ENCODE measurements at regions not wholly inside any gene's neighbourhood (a gene's known extent, or its start where the extent isn't known, plus 50 kb on each side); places are given as distances from the start of the nearest gene placed in this dataset.
A peak's percentile ranks its signal among the peaks of the same experiment; 100 is the strongest.

DNA sequence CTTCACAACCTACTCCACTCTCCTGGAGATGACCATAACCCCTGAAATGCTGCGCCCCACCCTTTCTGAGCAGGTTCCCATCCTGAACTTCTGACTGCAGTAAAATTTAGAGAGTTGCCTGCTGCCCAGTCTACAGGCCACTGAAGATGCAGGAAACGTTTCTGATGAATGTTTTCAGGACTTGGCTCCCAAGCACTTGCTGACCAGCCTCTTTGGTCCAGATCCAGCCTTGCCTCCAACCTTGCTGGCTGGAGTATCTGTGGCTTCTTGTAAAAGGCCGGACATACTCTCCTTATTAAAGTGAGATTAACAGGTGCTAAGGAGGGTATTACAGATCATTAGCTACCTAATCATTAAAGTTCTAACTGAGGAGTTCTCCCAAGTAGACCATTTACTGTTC, 70.3 kb upstream of the STXBP6 start:
- Histone ChIP-seq H2BK12ac (ENCODE audit: insufficient read length, low read depth, low read length) (no peak overlapping the region), H2BK20ac (ENCODE audit: low read depth, low read length, poor library complexity, severe bottlenecking) (no peak overlapping the region), H3K23ac (ENCODE audit: insufficient read length, low read depth, low read length) (no peak overlapping the region), H3K27ac (ENCODE audit: insufficient read length, low read depth, low read length) (no peak overlapping the region), H2BK5ac (ENCODE audit: insufficient read length, low read length) (no peak overlapping the region), H3K79me2 (ENCODE audit: insufficient read depth, low read length) (no peaks in the 10 kb centered on the region), H3T11ph (ENCODE audit: low read length) (no peak overlapping the region), H4K8ac (replicated peaks; ENCODE audit: insufficient read length, low read depth, low read length) (no peak overlapping the region), H3K18ac (ENCODE audit: insufficient read length, low read depth, low read length) (no peak overlapping the region), H4K5ac (ENCODE audit: insufficient read length, low read depth, low read length) (no peak overlapping the region), H3K23me2 (ENCODE audit: insufficient read length, low read depth, low read length, poor library complexity, severe bottlenecking) (no peaks in the 10 kb centered on the region), H2AFZ (ENCODE audit: low read length) (no peak overlapping the region), H3K79me1 (ENCODE audit: insufficient read depth, low read depth, low read length, poor library complexity, severe bottlenecking) (no peaks in the 10 kb centered on the region), H3K9ac (ENCODE audit: extremely low read depth, insufficient read length, low read length) (no peak overlapping the region), H4K91ac (ENCODE audit: insufficient read length, low read depth, low read length) (no peak overlapping the region), H3K4me2 (ENCODE audit: insufficient read depth, insufficient read length, low read length) (no peak overlapping the region), H3K27me3 (ENCODE audit: insufficient read depth, low read length) (no peaks in the 10 kb centered on the region), H3K56ac (ENCODE audit: insufficient read length, low read depth, low read length) (no peak overlapping the region), H4K20me1 (ENCODE audit: control insufficient read depth, insufficient read depth, insufficient read length) (no peaks in the 10 kb centered on the region), H3K4ac (ENCODE audit: low read depth, low read length) (no peak overlapping the region), H2BK15ac (ENCODE audit: low read depth, low read length) (no peak overlapping the region), H2BK120ac (ENCODE audit: low read depth, low read length, poor library complexity, severe bottlenecking) (no peak overlapping the region), H2AK5ac (ENCODE audit: insufficient read length, low read length) (no peak overlapping the region), H3K4me1 (ENCODE audit: insufficient read depth, low read length) (no peaks in the 10 kb centered on the region), H3K14ac (ENCODE audit: insufficient read depth, low read length) (no peak overlapping the region), H3K9me3 (ENCODE audit: control insufficient read depth, low read depth, low read length) (no peaks in the 10 kb centered on the region)
- WGBS (ENCODE audit: extremely low coverage, insufficient read length, low lambda C conversion rate): no CpG with 5 or more reads among the region's 3 CpGs
- Mint-ChIP-seq H3K9me3 (peaks cover under 1% of the 10 kb centered on the region in 2 experiments; a peak in 2 of 5 replicates), H3K4me1 (peaks cover 0 to 3% of the 10 kb centered on the region in 2 experiments; a peak in 1 of 4 replicates), H3K4me3 (no peak overlapping the region), H3K27ac (peak overlapping the region in 1 of 3 experiments; percentile 74; a peak in 2 of 7 replicates), H3K27me3 (ENCODE audit: low read depth) (no peaks in the 10 kb centered on the region), H3K36me3 (ENCODE audit: insufficient read depth in 1 of 3, low read depth in 3 of 3) (no peaks in the 10 kb centered on the region)
- no peak for DNase-seq
- TF ChIP-seq, protein P1, sequence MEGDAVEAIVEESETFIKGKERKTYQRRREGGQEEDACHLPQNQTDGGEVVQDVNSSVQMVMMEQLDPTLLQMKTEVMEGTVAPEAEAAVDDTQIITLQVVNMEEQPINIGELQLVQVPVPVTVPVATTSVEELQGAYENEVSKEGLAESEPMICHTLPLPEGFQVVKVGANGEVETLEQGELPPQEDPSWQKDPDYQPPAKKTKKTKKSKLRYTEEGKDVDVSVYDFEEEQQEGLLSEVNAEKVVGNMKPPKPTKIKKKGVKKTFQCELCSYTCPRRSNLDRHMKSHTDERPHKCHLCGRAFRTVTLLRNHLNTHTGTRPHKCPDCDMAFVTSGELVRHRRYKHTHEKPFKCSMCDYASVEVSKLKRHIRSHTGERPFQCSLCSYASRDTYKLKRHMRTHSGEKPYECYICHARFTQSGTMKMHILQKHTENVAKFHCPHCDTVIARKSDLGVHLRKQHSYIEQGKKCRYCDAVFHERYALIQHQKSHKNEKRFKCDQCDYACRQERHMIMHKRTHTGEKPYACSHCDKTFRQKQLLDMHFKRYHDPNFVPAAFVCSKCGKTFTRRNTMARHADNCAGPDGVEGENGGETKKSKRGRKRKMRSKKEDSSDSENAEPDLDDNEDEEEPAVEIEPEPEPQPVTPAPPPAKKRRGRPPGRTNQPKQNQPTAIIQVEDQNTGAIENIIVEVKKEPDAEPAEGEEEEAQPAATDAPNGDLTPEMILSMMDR (conservative IDR thresholded peaks at IDR 0.05): no peak
